Duodenal mucosa (tissue), 2 donors: ENCODE measurements at regions not wholly inside any gene's neighbourhood (a gene's known extent, or its start where the extent isn't known, plus 50 kb on each side); places are given as distances from the start of the nearest gene placed in this dataset.
"Not testable (repeated sequence)": the region's sequence is repeated elsewhere in the genome, so short reads cannot be mapped to it uniquely, and the experiment has no call there.

ENCODE experiments used
- H3K27ac ChIP-seq: one replicate; pipeline ENCODE4 v1.7.0; 2013; ENCODE audit warnings: low read depth, low read length
- H3K27me3 ChIP-seq, 2 donors: one replicate each; pipeline ENCODE4 v1.7.0; 2013; ENCODE audit warnings: low read length in 2 of 2, control low read depth in 1 of 2; ENCODE audit not compliant: insufficient read depth in 2 of 2, control insufficient read depth in 1 of 2
- H3K36me3 ChIP-seq, 2 donors: one replicate each; pipeline ENCODE4 v1.7.0; 2013; ENCODE audit warnings: low read length in 2 of 2, control low read depth in 1 of 2; ENCODE audit not compliant: insufficient read depth in 2 of 2, control insufficient read depth in 1 of 2
- H3K4me1 ChIP-seq, 2 donors: one replicate each; pipeline ENCODE4 v1.7.0; 2013; ENCODE audit warnings: low read length in 2 of 2, control low read depth in 1 of 2; ENCODE audit not compliant: insufficient read depth in 2 of 2, control insufficient read depth in 1 of 2
- H3K4me3 ChIP-seq, 2 donors: one replicate each; pipeline ENCODE4 v1.7.0; 2013; ENCODE audit warnings: low read length in 2 of 2, low read depth in 1 of 2
- H3K9ac ChIP-seq, 2 donors: one replicate each; pipeline ENCODE4 v1.7.0; 2013; ENCODE audit warnings: low read length in 2 of 2, low read depth in 1 of 2
- H3K9me3 ChIP-seq, 2 donors: one replicate each; pipeline ENCODE4 v1.7.0; 2013; ENCODE audit warnings: low read length in 2 of 2, control low read depth in 1 of 2; ENCODE audit not compliant: control insufficient read depth in 1 of 2

- no peak overlapping the region for H3K9ac ChIP-seq
- no peak overlapping the region for H3K27ac ChIP-seq
- no peaks in the 10 kb centered on the region for H3K27me3 ChIP-seq
- H3K4me3 ChIP-seq, result no peak overlapping the region
- no peaks in the 10 kb centered on the region for H3K4me1 ChIP-seq
- no peaks in the 10 kb centered on the region for H3K36me3 ChIP-seq
- H3K9me3 ChIP-seq, result peaks cover 4 to 5% of the 10 kb centered on the region in 2 donors
These were observed 64.0 kb downstream of the EBNA1BP2 start for GRCh38 chr1:43108080-43108479.

GRCh38 chr1:43107664-43108063, 64.4 kb downstream of the EBNA1BP2 start:
- Histone ChIP-seq H3K27ac (no peak overlapping the region), H3K9me3 (peaks cover 4 to 5% of the 10 kb centered on the region in 2 donors), H3K9ac (no peak overlapping the region), H3K4me3 (no peak overlapping the region), H3K36me3 (no peaks in the 10 kb centered on the region), H3K27me3 (no peaks in the 10 kb centered on the region), H3K4me1 (no peaks in the 10 kb centered on the region)

- Histone ChIP-seq H3K4me3 (no peak overlapping the region), H3K27ac (no peak overlapping the region), H3K4me1 (no peaks in the 10 kb centered on the region), H3K36me3 (no peaks in the 10 kb centered on the region), H3K27me3 (no peaks in the 10 kb centered on the region), H3K9me3 (peaks cover 0 to 4% of the 10 kb centered on the region in 2 donors), H3K9ac (no peak overlapping the region)
These were observed 67.9 kb downstream of the EBNA1BP2 start for GRCh38 chr1:43104027-43104763.

- H3K9me3 ChIP-seq, result no peaks in the 10 kb centered on the region
- no peak overlapping the region for H3K9ac ChIP-seq
These were observed 71.0 kb downstream of the EBNA1BP2 start for GRCh38 chr1:43101061-43101460.

GRCh38 chr1:43098200-43098599, 73.9 kb downstream of the EBNA1BP2 start:
- Histone ChIP-seq H3K9me3 (no peaks in the 10 kb centered on the region), H3K9ac (no peak overlapping the region)

More at GRCh38 chr1:43101061-43101460, 71.0 kb downstream of the EBNA1BP2 start:
- Histone ChIP-seq H3K36me3 (no peaks in the 10 kb centered on the region), H3K4me1 (no peaks in the 10 kb centered on the region), H3K4me3 (no peak overlapping the region), H3K27ac (no peak overlapping the region), H3K27me3 (no peaks in the 10 kb centered on the region)

GRCh38 chr1:43096528-43096927, 75.6 kb downstream of the EBNA1BP2 start:
- H3K4me1 ChIP-seq, H3K4me3 ChIP-seq: not testable (repeated sequence)

More at GRCh38 chr1:43098200-43098599, 73.9 kb downstream of the EBNA1BP2 start:
- Histone ChIP-seq H3K27me3 (peaks cover 0 to 3% of the 10 kb centered on the region in 2 donors), H3K4me1 (no peaks in the 10 kb centered on the region), H3K4me3 (no peak overlapping the region), H3K27ac (no peak overlapping the region), H3K36me3 (no peaks in the 10 kb centered on the region)

GRCh38 chr1:43090812-43091211, 81.3 kb downstream of the EBNA1BP2 start:
- not testable (repeated sequence) for H3K36me3 ChIP-seq, H3K27me3 ChIP-seq

More at GRCh38 chr1:43096528-43096927, 75.6 kb downstream of the EBNA1BP2 start:
- H3K9me3 ChIP-seq, H3K36me3 ChIP-seq, H3K27ac ChIP-seq, H3K9ac ChIP-seq, H3K27me3 ChIP-seq: not testable (repeated sequence)

GRCh38 chr1:43090157-43090556, 81.9 kb downstream of the EBNA1BP2 start:
- not testable (repeated sequence) for H3K9me3 ChIP-seq, H3K4me3 ChIP-seq, H3K27ac ChIP-seq, H3K36me3 ChIP-seq, H3K4me1 ChIP-seq, H3K27me3 ChIP-seq, H3K9ac ChIP-seq

More at GRCh38 chr1:43090812-43091211, 81.3 kb downstream of the EBNA1BP2 start:
- not testable (repeated sequence) for H3K9ac ChIP-seq, H3K9me3 ChIP-seq, H3K4me3 ChIP-seq, H3K27ac ChIP-seq, H3K4me1 ChIP-seq

GRCh38 chr1:43083375-43083891, 88.7 kb downstream of the EBNA1BP2 start:
- Histone ChIP-seq H3K9ac (no peak overlapping the region), H3K27me3 (no peaks in the 10 kb centered on the region), H3K4me1 (no peaks in the 10 kb centered on the region), H3K4me3 (no peak overlapping the region), H3K27ac (no peak overlapping the region), H3K36me3 (no peaks in the 10 kb centered on the region), H3K9me3 (no peaks in the 10 kb centered on the region)

- H3K9ac ChIP-seq, result no peak overlapping the region
- H3K9me3 ChIP-seq, result no peaks in the 10 kb centered on the region
- no peaks in the 10 kb centered on the region for H3K27me3 ChIP-seq
- no peaks in the 10 kb centered on the region for H3K36me3 ChIP-seq
- H3K27ac ChIP-seq, result no peak overlapping the region
- H3K4me3 ChIP-seq, result no peak overlapping the region
- H3K4me1 ChIP-seq, result no peaks in the 10 kb centered on the region
These were observed 89.3 kb downstream of the EBNA1BP2 start for GRCh38 chr1:43082740-43083139.
